Gastroesophageal sphincter (tissue), 3 donors: ENCODE measurements at regions not wholly inside any gene's neighbourhood (a gene's known extent, or its start where the extent isn't known, plus 50 kb on each side); places are given as distances from the start of the nearest gene placed in this dataset.

ENCODE experiments used
- CTCF ChIP-seq, 4 experiments: fragments of 200-600 bp in 2 of 4; fragments of 450-650 bp in 2 of 4; sonication (generic) in 1 of 4; IDR thresholded peaks; one replicate each; pipeline ENCODE4 v1.5.1; 2017 to 2019; ENCODE audit warnings: antibody characterized with exemption in 4 of 4, mild to moderate bottlenecking in 2 of 4, moderate library complexity in 2 of 4
- EP300 ChIP-seq: sonication (generic); formaldehyde crosslinking; IDR thresholded peaks from one replicate; pipeline ENCODE4 v1.6.1; 2017; ENCODE audit warnings: antibody characterized with exemption, mild to moderate bottlenecking
- POLR2A ChIP-seq, 2 donors: fragments of 450-650 bp; IDR thresholded peaks; one replicate each; pipeline ENCODE4 v1.6.1; 2017; ENCODE audit warnings: antibody characterized with exemption in 2 of 2, mild to moderate bottlenecking in 2 of 2, moderate library complexity in 1 of 2
- POLR2AphosphoS5 ChIP-seq: sonication (generic); formaldehyde crosslinking; IDR thresholded peaks from one replicate; pipeline ENCODE4 v1.6.1; 2017; ENCODE audit warnings: antibody characterized with exemption

DNA sequence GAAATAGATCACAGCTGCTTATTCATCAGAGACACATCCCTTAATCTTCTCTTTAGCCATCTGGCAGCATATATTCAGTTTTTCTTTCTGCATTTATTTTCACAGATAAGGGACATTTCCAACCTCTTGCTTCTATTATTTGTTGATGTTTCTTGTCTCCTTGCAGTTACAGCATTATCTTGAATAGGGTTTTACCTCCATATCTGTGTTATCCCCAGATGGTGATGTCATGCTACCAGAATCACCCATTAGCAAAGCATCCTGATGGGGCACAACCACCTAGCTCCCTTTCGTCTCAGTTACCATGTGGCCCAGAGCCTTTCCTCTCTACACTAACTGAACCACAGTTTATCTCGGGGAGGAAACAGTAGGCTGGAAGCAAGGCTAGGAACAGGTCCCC is 483.9 kb downstream of the FOXO1 start:
- TF ChIP-seq CTCF (IDR thresholded peaks at IDR 0.05), result no peak
- no peak for TF ChIP-seq POLR2A (IDR thresholded peaks at IDR 0.05)
- TF ChIP-seq EP300, result no peak
- TF ChIP-seq POLR2AphosphoS5, result no peak
